OCI-LY1 (cell line): ENCODE measurements at regions not wholly inside any gene's neighbourhood (a gene's known extent, or its start where the extent isn't known, plus 50 kb on each side); places are given as distances from the start of the nearest gene placed in this dataset.
A peak's percentile ranks its signal among the peaks of the same experiment; 100 is the strongest.

Source experiments
- H2AFZ ChIP-seq: fragments of 200-600 bp; sonication (generic), shearing (Covaris generic); 2 replicates; pipeline ENCODE4 v1.6.0; 2014; ENCODE audit warnings: antibody characterized with exemption, mild to moderate bottlenecking, low read length
- H3F3A ChIP-seq: fragments of 200-600 bp; sonication (generic), shearing (Covaris generic); 2 replicates; pipeline ENCODE4 v1.6.0; 2014; ENCODE audit warnings: mild to moderate bottlenecking, antibody characterized with exemption, low read length, moderate library complexity; ENCODE audit not compliant: insufficient read depth
- H3K27ac ChIP-seq: fragments of 200-600 bp; sonication (generic); 2 replicates; pipeline ENCODE4 v1.5.1; 2014; ENCODE audit warnings: low read length, mixed run types, mild to moderate bottlenecking, low read depth; ENCODE audit not compliant: poor library complexity, severe bottlenecking
- H3K27me3 ChIP-seq: fragments of 200-600 bp; sonication (generic); 2 replicates; pipeline ENCODE4 v1.6.0; 2014; ENCODE audit warnings: antibody characterized with exemption, mild to moderate bottlenecking, low read length, moderate library complexity; ENCODE audit not compliant: insufficient read depth
- H3K36me3 ChIP-seq: fragments of 200-600 bp; sonication (generic); 2 replicates; pipeline ENCODE4 v1.6.1; 2014; ENCODE audit warnings: mild to moderate bottlenecking, antibody characterized with exemption, low read length, moderate library complexity, mixed read lengths; ENCODE audit not compliant: insufficient read depth
- H3K4me1 ChIP-seq: fragments of 200-600 bp; sonication (generic); 2 replicates; pipeline ENCODE4 v1.5.1; 2014; ENCODE audit warnings: mild to moderate bottlenecking, low read length, moderate library complexity; ENCODE audit not compliant: insufficient read depth, severe bottlenecking
- H3K4me2 ChIP-seq: fragments of 200-600 bp; sonication (generic), shearing (Covaris generic); 2 replicates; pipeline ENCODE4 v1.6.1; 2014; ENCODE audit warnings: low read length
- H3K4me3 ChIP-seq: fragments of 200-600 bp; sonication (generic); 2 replicates; pipeline ENCODE4 v1.5.1; 2014; ENCODE audit warnings: low read length, low read depth, mild to moderate bottlenecking, mixed read lengths; ENCODE audit not compliant: poor library complexity, severe bottlenecking
- H3K79me2 ChIP-seq: fragments of 200-600 bp; shearing (Covaris generic); 2 replicates; pipeline ENCODE4 v1.6.1; 2016; ENCODE audit warnings: mixed run types, low read length, mixed read lengths; ENCODE audit not compliant: insufficient read depth
- H3K9ac ChIP-seq: fragments of 200-600 bp; sonication (generic), shearing (Covaris generic); 2 replicates; pipeline ENCODE4 v1.6.1; 2014; ENCODE audit warnings: mild to moderate bottlenecking, low read length, mixed read lengths
- H3K9me2 ChIP-seq: fragments of 200-600 bp; sonication (generic), shearing (Covaris generic); 2 replicates; pipeline ENCODE4 v1.6.1; 2014; ENCODE audit warnings: low read depth, mild to moderate bottlenecking, low read length, mixed read lengths
- H3K9me3 ChIP-seq: fragments of 200-600 bp; shearing (Covaris generic); 2 replicates; pipeline ENCODE4 v1.6.1; 2014; ENCODE audit warnings: low read length, mixed read lengths
- H4K20me1 ChIP-seq: fragments of 200-600 bp; sonication (generic), shearing (Covaris generic); 2 replicates; pipeline ENCODE4 v1.6.0; 2016; ENCODE audit warnings: mild to moderate bottlenecking, low read length; ENCODE audit not compliant: insufficient read depth
- CTCF ChIP-seq: fragments of 200-600 bp; sonication (generic), shearing (Covaris generic); IDR thresholded peaks from 2 replicates; pipeline ENCODE4 v1.5.1; 2017; ENCODE audit warnings: mild to moderate bottlenecking, antibody characterized with exemption, low read length, moderate library complexity, mixed read lengths
- EZH2 ChIP-seq: fragments of 200-600 bp; sonication (generic), shearing (Covaris generic); IDR thresholded peaks from 2 replicates; pipeline ENCODE4 v1.8.0; 2017; ENCODE audit warnings: borderline replicate concordance, mixed run types, mild to moderate bottlenecking, antibody characterized with exemption, low read length, moderate library complexity, mixed read lengths

DNA sequence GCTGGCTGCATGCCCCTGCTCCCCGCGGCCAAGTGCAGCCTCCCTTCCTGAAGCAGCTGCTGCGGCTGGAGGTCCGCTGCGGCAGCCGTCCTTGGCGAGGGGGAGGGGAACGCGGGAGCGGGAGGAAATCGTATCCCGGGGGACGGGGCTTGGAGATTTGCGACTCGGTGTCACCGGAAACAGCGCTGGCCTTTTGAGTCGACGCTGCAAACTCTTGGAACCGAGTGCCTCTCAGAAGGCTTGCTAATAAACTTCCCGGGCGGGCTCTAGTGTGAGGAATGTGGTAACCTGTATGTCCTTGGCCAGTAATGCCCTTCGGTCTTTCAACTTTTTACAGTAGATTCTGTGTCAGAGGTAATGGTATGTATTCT, 82.7 kb downstream of the PTPDC1 start:
- H3K79me2 ChIP-seq, result peaks cover 52% of the 10 kb centered on the region
- H3K4me1 ChIP-seq, result peaks cover 49% of the 10 kb centered on the region
- no peaks in the 10 kb centered on the region for H3K9me3 ChIP-seq
- H3K9me2 ChIP-seq, result no peaks in the 10 kb centered on the region
- H3K36me3 ChIP-seq, result peaks cover 24% of the 10 kb centered on the region; the same call in 1 of the 2 replicates
- H3F3A ChIP-seq, result no peaks in the 10 kb centered on the region
- H3K27ac ChIP-seq, result peak overlapping the region; percentile 69
- no peak for TF ChIP-seq CTCF
- TF ChIP-seq EZH2, result no peak
- peak overlapping the region; percentile 68 for H3K4me3 ChIP-seq
- no peak overlapping the region for H2AFZ ChIP-seq
- peak overlapping the region; percentile 68 for H3K9ac ChIP-seq
- no peaks in the 10 kb centered on the region for H3K27me3 ChIP-seq
- H3K4me2 ChIP-seq, result peak overlapping the region; percentile 74
- H4K20me1 ChIP-seq, result peaks cover 5% of the 10 kb centered on the region; the same call in 1 of the 2 replicates

DNA sequence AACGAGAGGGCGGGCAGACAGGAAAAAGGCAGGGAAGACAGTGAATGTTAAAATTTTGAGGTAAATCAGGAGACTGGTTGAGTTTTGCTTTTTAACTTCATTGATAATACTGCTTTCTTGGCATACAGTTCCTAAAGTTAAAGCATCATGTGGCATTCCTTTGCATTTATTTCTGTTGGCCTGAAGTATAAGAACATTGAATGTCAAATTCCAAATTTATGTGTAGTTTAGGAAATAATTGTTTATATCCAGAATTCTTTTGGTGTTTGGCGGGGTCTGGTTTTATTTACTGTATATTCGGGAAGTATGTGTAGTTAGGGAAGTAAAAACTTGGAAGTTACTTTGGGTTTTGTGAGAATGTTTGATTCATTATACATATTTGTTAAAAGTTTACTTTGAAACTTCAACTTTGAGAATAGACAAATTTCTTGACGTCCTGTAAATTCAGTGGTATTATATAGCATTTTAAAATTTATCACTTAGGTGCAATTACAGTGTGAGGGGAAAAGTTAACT, 83.2 kb downstream of the PTPDC1 start:
- H3K27me3 ChIP-seq, result no peaks in the 10 kb centered on the region
- H3K27ac ChIP-seq, result peak overlapping the region; percentile 69
- H4K20me1 ChIP-seq, result peaks cover 5% of the 10 kb centered on the region; the same call in 1 of the 2 replicates
- H3K9ac ChIP-seq, result peak overlapping the region; percentile 68
- no peak overlapping the region for H2AFZ ChIP-seq
- no peaks in the 10 kb centered on the region for H3F3A ChIP-seq
- no peaks in the 10 kb centered on the region for H3K9me3 ChIP-seq
- peak overlapping the region; percentile 68 for H3K4me3 ChIP-seq
- peak overlapping the region; percentile 74 for H3K4me2 ChIP-seq
- peaks cover 27% of the 10 kb centered on the region; the same call in 1 of the 2 replicates for H3K36me3 ChIP-seq
- no peak for TF ChIP-seq CTCF
- TF ChIP-seq EZH2, result no peak
- H3K79me2 ChIP-seq, result peaks cover 57% of the 10 kb centered on the region
- H3K9me2 ChIP-seq, result no peaks in the 10 kb centered on the region
- peaks cover 54% of the 10 kb centered on the region for H3K4me1 ChIP-seq

DNA sequence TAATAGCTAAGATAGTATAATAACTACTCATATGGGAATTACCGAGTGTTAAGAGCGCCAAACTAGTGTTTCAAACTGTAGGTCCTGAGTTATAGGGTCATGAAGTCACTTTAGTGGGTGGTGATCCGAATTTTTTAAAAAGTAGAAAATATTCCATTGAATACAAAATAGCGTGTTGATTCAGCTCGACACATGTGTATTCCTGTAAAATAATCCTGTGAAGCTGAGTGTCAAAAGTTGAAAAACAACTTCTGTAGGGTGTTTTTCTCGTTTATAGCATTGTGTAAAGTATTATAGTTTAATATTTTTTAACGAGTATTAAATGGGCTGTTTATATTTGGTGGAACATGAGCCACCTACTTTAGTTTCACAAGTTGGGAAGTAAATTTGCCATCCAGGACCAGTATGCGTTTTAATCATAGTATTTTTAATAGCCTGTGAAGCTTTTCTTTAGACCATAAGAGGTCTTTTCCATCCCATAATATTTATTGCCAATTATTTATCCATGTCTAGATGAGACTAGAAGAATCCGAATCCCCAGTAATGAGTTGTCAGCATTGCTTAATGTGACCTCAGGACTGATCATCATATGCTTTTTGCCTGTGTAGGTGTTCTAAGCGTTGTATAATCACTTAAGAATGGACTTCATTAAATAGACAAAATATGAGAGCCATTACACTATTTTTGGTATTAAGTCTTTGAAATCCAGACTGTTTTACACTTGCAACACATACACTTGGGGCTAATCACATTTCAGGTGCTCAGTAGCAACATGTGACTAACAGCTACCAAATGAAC, 84.1 kb downstream of the PTPDC1 start:
- no peak overlapping the region for H2AFZ ChIP-seq
- peak overlapping the region; percentile 68 for H3K9ac ChIP-seq
- peaks cover 32% of the 10 kb centered on the region for H3K36me3 ChIP-seq
- no peaks in the 10 kb centered on the region for H3K9me3 ChIP-seq
- H3K4me1 ChIP-seq, result peaks cover 63% of the 10 kb centered on the region
- peak overlapping the region; percentile 74 for H3K4me2 ChIP-seq
- H3F3A ChIP-seq, result no peaks in the 10 kb centered on the region
- peak overlapping the region; percentile 68 for H3K4me3 ChIP-seq
- peaks cover 66% of the 10 kb centered on the region for H3K79me2 ChIP-seq
- H3K27me3 ChIP-seq, result no peaks in the 10 kb centered on the region
- peak overlapping the region; percentile 69 for H3K27ac ChIP-seq
- TF ChIP-seq EZH2 (no peak), CTCF (no peak)
- H4K20me1 ChIP-seq, result peaks cover 5% of the 10 kb centered on the region
- no peaks in the 10 kb centered on the region for H3K9me2 ChIP-seq
